Neural cell (in vitro differentiated cells): ENCODE measurements at regions not wholly inside any gene's neighbourhood (a gene's known extent, or its start where the extent isn't known, plus 50 kb on each side); places are given as distances from the start of the nearest gene placed in this dataset.

Experiments
- H2AFZ ChIP-seq: fragments of 200-600, 300-800 bp; sonication (generic), shearing (Covaris generic); 2 replicates; pipeline ENCODE4 v1.6.0; 2014; ENCODE audit warnings: low read depth, mild to moderate bottlenecking, antibody characterized with exemption, low read length, moderate library complexity
- H3F3A ChIP-seq: fragments of 200-600 bp; shearing (Covaris generic); 2 replicates; pipeline ENCODE4 v1.6.1; 2016; ENCODE audit warnings: mild to moderate bottlenecking, moderate library complexity, mixed read lengths, antibody characterized with exemption, low read length; ENCODE audit not compliant: insufficient read depth, poor library complexity, severe bottlenecking
- H3K27ac ChIP-seq: fragments of 200-600, 300-800 bp; sonication (generic), shearing (Covaris generic); 2 replicates; pipeline ENCODE4 v1.5.1; 2014; ENCODE audit warnings: mild to moderate bottlenecking, low read length, moderate library complexity
- H3K27me3 ChIP-seq: fragments of 300-800, 200-600 bp; sonication (generic), shearing (Covaris generic); 2 replicates; pipeline ENCODE4 v1.6.0; 2014; ENCODE audit warnings: mild to moderate bottlenecking, low read depth, low read length, moderate library complexity; ENCODE audit not compliant: insufficient read depth
- H3K36me3 ChIP-seq: fragments of 300-800, 200-600 bp; sonication (generic), shearing (Covaris generic); 2 replicates; pipeline ENCODE4 v1.5.1; 2014; ENCODE audit warnings: mild to moderate bottlenecking, antibody characterized with exemption, low read length, moderate library complexity; ENCODE audit not compliant: insufficient read depth
- H3K4me2 ChIP-seq: fragments of 300-800, 200-600 bp; sonication (generic), shearing (Covaris generic); 2 replicates; pipeline ENCODE4 v1.6.0; 2014; ENCODE audit warnings: mild to moderate bottlenecking, low read length
- H3K4me3 ChIP-seq: fragments of 300-800, 200-600 bp; sonication (generic), shearing (Covaris generic); 2 replicates; pipeline ENCODE4 v1.5.1; 2014; ENCODE audit warnings: mild to moderate bottlenecking, low read length, moderate library complexity
- H3K79me2 ChIP-seq: fragments of 200-600 bp; shearing (Covaris generic); replicated peaks from 2 replicates; pipeline ENCODE4 v1.6.0; 2014; ENCODE audit warnings: mild to moderate bottlenecking, low read length, moderate library complexity; ENCODE audit not compliant: insufficient read depth
- H3K9ac ChIP-seq: fragments of 300-800, 200-600 bp; sonication (generic), shearing (Covaris generic); 2 replicates; pipeline ENCODE4 v1.6.1; 2016; ENCODE audit warnings: mild to moderate bottlenecking, low read length, mixed read lengths
- H3K9me2 ChIP-seq: fragments of 200-600 bp; shearing (Covaris generic); 2 replicates; pipeline ENCODE4 v1.6.1; 2016; ENCODE audit warnings: mild to moderate bottlenecking, low read length, mixed read lengths; ENCODE audit not compliant: insufficient read depth
- H3K9me3 ChIP-seq: fragments of 200-600, 300-800 bp; sonication (generic), shearing (Covaris generic); 2 replicates; pipeline ENCODE4 v1.6.1; 2016; ENCODE audit warnings: mild to moderate bottlenecking, mixed run types, low read length, moderate library complexity, mixed read lengths
- H4K20me1 ChIP-seq: fragments of 200-600 bp; shearing (Covaris generic); 2 replicates; pipeline ENCODE4 v1.6.1; 2016; ENCODE audit warnings: mild to moderate bottlenecking, mixed run types; ENCODE audit not compliant: insufficient read depth
- CTCF ChIP-seq: fragments of 450-650 bp; IDR thresholded peaks from 2 replicates; pipeline ENCODE4 v1.5.1; 2014; ENCODE audit warnings: antibody characterized with exemption, mild to moderate bottlenecking, moderate library complexity; ENCODE audit not compliant: poor library complexity, severe bottlenecking
- EP300 ChIP-seq: fragments of 450-650 bp; conservative IDR thresholded peaks from 2 replicates; pipeline ENCODE4 v1.6.1; 2014; ENCODE audit warnings: antibody characterized with exemption, mild to moderate bottlenecking, moderate library complexity; ENCODE audit not compliant: poor library complexity, severe bottlenecking
- EZH2 ChIP-seq: fragments of 200-600, 300-800 bp; shearing (Covaris generic), sonication (generic); IDR thresholded peaks from 2 replicates; pipeline ENCODE4 v1.6.1; 2014; ENCODE audit warnings: antibody characterized with exemption, low read length, borderline replicate concordance, mild to moderate bottlenecking; ENCODE audit not compliant: insufficient read depth, poor library complexity, severe bottlenecking
- MXI1 ChIP-seq: fragments of 450-650 bp; conservative IDR thresholded peaks from 2 replicates; pipeline ENCODE4 v1.6.1; 2014; ENCODE audit warnings: antibody characterized with exemption, mild to moderate bottlenecking; ENCODE audit not compliant: poor library complexity, severe bottlenecking
- POLR2AphosphoS5 ChIP-seq: IDR thresholded peaks from 2 replicates; pipeline ENCODE4 v1.6.1; 2012
- RAD21 ChIP-seq: fragments of 450-650 bp; conservative IDR thresholded peaks from 2 replicates; pipeline ENCODE4 v1.6.1; 2014; ENCODE audit warnings: antibody characterized with exemption, mild to moderate bottlenecking, moderate library complexity
- REST ChIP-seq: IDR thresholded peaks from 2 replicates; pipeline ENCODE4 v1.6.1; 2012; ENCODE audit warnings: borderline replicate concordance
- SMC3 ChIP-seq: fragments of 450-650 bp; conservative IDR thresholded peaks from 2 replicates; pipeline ENCODE4 v1.6.1; 2014; ENCODE audit warnings: antibody characterized with exemption, mild to moderate bottlenecking, moderate library complexity; ENCODE audit not compliant: poor library complexity
- TAF1 ChIP-seq: IDR thresholded peaks from 2 replicates; pipeline ENCODE4 v1.6.1; 2012; ENCODE audit warnings: low read depth

GRCh38 chr5:15023266-15023665, 151.7 kb upstream of the ANKH start:
- Histone ChIP-seq H3K4me2 (no peak overlapping the region), H3K79me2 (no peaks in the 10 kb centered on the region), H3K9me3 (no peaks in the 10 kb centered on the region), H2AFZ (no peak overlapping the region), H3K27me3 (no peaks in the 10 kb centered on the region), H3K9ac (no peak overlapping the region), H3F3A (no peaks in the 10 kb centered on the region), H3K9me2 (no peaks in the 10 kb centered on the region), H3K27ac (no peak overlapping the region), H3K36me3 (no peaks in the 10 kb centered on the region), H3K4me3 (no peak overlapping the region), H4K20me1 (no peaks in the 10 kb centered on the region)
- TF ChIP-seq POLR2AphosphoS5: no peak
- TF ChIP-seq EP300: no peak
- TF ChIP-seq EZH2: no peak
- TF ChIP-seq MXI1: no peak
- TF ChIP-seq REST: no peak
- TF ChIP-seq TAF1: no peak
- no peak for TF ChIP-seq CTCF
- no peak for TF ChIP-seq RAD21
- no peak for TF ChIP-seq SMC3

- Histone ChIP-seq H2AFZ (no peak overlapping the region), H3K9ac (no peak overlapping the region), H3K27me3 (no peaks in the 10 kb centered on the region), H3F3A (no peaks in the 10 kb centered on the region), H3K9me3 (no peaks in the 10 kb centered on the region), H3K9me2 (no peaks in the 10 kb centered on the region), H3K36me3 (no peaks in the 10 kb centered on the region), H4K20me1 (no peaks in the 10 kb centered on the region), H3K4me3 (no peak overlapping the region), H3K4me2 (no peak overlapping the region), H3K27ac (no peak overlapping the region), H3K79me2 (no peaks in the 10 kb centered on the region)
- no peak for TF ChIP-seq EZH2
- no peak for TF ChIP-seq RAD21
- TF ChIP-seq SMC3: no peak
- no peak for TF ChIP-seq POLR2AphosphoS5
- TF ChIP-seq TAF1: no peak
- no peak for TF ChIP-seq REST
- no peak for TF ChIP-seq MXI1
- TF ChIP-seq CTCF: no peak
- TF ChIP-seq EP300: no peak
Measured at GRCh38 chr5:15021266-15022046, 149.9 kb upstream of the ANKH start.
